ENCODE measurements at regions not wholly inside any gene's neighbourhood (a gene's known extent, or its start where the extent isn't known, plus 50 kb on each side); places are given as distances from the start of the nearest gene placed in this dataset.
A peak's percentile ranks its signal among the peaks of the same experiment; 100 is the strongest.

DNA sequence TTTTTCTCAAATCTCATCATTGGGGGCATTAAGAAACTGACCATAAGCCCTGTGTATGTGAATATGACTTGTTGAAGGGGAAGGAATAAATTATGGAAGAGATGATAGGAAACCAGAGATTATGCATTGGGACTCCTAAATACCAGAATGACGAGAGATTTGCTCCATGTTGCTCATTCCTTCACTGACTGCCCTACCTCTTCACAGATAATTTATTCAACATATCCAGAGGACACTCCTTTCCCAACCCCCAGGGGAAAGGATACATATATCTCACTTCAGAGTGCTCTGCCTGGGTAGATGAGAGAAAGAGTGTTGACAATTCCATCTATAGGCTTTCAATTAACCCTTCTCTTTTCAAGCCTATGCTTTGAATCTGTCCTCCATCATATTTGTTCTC, 145.3 kb upstream of the RHOBTB1 start:
- no peak for DNase-seq (ENCODE audit: low spot score)

DNA sequence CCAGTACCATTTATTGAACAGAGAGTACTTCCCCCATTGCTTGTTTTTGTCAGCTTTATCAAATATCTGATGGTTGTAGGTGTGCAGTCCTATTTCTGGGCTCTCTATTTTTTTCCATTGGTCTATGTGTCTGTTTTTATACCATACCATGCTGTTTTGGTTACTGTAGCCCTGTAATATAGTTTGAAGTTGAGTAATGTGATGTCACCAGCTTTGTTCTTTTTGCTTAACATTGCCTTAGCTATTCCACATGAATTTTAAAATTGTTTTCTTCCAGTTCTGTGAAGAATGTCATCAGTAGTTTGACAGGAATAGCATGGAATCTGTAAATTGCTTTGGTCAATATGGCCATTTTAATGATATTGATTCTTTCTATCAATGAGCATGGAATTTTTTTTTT, 140.5 kb upstream of the RHOBTB1 start:
- no peak for DNase-seq (ENCODE audit: low spot score)

- DNase-seq (ENCODE audit: low spot score) = no peak
These were observed 137.3 kb upstream of the RHOBTB1 start for GRCh38 chr10:61081301-61081700.

GRCh38 chr10:61078542-61079275, 134.7 kb upstream of the RHOBTB1 start:
- peak; percentile 44 for DNase-seq (ENCODE audit: low spot score)

GRCh38 chr10:61076572-61077114, 132.7 kb upstream of the RHOBTB1 start:
- no peak for DNase-seq (ENCODE audit: low spot score)

- DNase-seq (ENCODE audit: low spot score) = no peak
These were observed 129.4 kb upstream of the RHOBTB1 start for GRCh38 chr10:61073391-61073790.

GRCh38 chr10:61071580-61071979, 127.6 kb upstream of the RHOBTB1 start:
- DNase-seq (ENCODE audit: low spot score) = no peak

DNA sequence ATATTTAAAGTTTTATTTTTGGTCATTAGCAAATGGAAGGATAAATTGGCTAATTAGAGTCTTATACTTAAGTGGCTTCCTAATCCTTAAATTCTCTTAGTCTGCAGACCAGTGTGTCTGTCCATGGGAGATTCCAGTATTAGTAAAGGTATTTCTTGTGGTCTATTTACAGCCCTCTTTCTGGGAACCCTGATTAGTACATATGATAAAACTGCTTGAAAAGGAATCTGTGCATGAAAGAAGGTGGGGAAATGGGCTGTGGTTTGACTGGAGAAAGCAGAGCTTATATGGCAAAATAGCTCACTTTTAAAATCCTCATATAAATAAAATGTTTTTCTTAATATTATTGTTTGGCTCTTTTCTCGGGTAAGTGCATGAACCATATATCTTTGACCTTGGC, 124.5 kb upstream of the RHOBTB1 start:
- no peak for DNase-seq (ENCODE audit: low spot score)

- DNase-seq (ENCODE audit: low spot score) = no peak
These were observed 123.8 kb upstream of the RHOBTB1 start for GRCh38 chr10:61067671-61068336.

GRCh38 chr10:61066661-61067344, 122.8 kb upstream of the RHOBTB1 start:
- DNase-seq (ENCODE audit: low spot score) = no peak

GRCh38 chr10:61065051-61065450, 121.1 kb upstream of the RHOBTB1 start:
- no peak for DNase-seq (ENCODE audit: low spot score)

GRCh38 chr10:61064356-61064755, 120.4 kb upstream of the RHOBTB1 start:
- no peak for DNase-seq (ENCODE audit: low spot score)

DNA sequence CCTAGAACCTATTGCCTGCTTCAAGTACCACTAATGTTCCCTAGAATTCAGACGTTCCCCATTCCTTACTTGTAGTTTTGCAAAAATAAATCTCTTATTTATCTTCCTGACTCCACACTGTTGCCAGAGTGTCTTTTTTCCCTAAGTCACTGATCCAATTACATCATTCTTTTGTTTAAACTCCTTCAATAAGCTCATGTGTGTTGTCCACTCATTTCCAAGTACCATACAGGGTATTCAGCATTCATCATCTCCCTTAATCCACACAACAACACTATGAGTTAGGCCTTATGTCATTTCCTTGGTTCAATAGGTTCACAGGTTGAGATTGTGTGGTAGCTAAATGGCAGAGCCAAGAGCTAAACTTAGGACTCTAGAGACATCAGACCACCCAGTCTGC, 119.9 kb upstream of the RHOBTB1 start:
- no peak for DNase-seq (ENCODE audit: low spot score)

GRCh38 chr10:61063034-61063433, 119.0 kb upstream of the RHOBTB1 start:
- peak; percentile 60 for DNase-seq (ENCODE audit: low spot score)

DNA sequence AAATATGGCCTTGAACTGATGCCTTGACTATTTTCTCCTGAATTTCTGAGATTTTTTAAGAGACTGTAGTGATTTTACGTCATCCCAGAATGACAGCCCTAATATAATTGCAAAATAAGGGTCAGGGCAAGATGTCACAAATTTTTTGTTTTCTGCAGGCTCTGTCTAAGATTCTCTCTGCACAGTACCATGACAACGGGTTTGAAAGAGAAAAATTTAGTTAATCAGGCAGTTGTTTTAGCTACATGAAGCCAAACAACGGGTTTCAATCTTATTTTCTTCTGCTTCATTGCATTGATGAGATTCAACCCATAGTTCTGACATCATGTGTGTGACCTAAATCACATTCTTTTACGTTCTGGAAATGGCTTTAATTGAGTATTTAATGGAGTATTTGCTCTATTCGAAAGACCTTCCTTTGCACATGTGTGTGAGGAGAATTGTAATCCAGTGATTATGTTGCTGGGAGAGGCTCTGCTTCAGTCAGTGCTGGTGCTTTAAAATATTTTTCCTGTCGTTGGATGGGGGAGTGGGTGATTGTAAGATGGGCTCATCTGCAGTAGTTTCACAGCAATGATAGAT, 118.0 kb upstream of the RHOBTB1 start:
- DNase-seq (ENCODE audit: low spot score) = no peak

DNA sequence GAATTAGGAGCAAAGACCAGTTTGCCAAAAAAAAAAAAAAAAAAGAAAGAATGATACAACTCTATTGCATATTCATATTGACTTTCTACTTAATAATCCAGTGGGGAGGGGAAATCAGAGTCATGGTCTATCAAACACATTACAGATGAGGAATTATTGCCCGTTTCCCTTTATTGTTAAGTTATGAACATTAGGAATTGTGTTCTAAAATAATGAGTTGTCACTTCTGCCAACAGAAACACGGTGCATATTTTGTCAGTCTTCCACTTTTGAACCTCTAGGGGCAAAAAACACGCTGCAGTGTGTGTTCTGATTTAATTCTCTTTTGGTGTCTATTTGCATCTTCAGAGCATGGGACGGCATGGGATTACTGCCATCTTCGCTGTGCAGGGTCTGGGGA, 115.7 kb upstream of the RHOBTB1 start:
- no peak for DNase-seq (ENCODE audit: low spot score)

DNA sequence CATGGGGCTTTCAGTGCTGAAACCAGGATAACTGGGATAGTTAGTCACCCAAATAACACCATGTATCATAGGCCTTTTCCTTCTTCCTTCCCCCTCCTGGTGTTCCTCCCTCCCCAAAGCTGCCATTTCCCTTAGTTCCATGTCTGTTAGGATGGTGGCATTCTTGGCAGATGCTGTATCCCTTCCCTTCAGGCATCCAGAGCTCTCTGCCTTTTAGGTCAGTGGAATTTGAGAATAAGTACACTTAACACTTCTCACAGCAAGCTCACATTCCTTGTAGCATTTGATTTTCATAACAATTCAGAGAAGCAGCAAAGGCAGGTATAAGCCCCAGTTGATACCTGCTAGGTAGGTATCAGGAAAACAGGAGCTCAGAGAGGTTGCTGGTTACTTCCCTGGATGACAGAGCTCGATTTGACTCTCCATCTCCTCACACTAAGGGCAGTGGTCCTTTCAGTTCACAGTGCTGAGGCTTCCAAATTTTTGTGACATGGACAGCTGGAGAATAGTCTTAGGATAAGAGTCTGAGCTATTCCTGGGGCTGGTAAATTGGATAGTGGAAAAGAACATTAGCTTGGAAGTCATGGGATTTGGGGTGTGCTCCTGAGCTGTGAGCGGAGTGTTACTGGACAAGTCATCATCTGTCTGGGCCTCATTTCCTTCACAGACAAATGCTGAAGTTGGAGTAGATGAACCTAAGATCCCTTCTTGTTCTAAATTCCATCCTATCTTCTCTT, 108.7 kb upstream of the RHOBTB1 start:
- no peak for DNase-seq (ENCODE audit: low spot score)

DNA sequence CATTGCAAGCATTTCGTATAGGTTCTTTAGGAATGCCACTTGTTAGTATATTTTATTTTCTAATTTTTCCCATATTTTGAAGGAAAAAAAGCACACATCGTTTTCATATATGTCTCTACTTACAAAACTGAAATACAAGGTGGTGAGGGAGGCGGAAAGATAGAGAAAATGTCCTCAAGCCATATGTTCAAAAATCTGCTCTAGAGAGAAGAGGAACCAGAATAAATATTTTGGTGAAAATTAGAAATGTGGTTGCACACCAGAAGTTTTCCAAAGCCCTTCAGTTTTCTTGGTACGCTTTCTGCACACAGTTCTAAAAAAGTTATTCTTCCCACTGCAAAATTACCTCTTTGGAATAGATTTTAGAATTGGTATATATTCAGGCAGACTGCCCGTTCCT, 107.4 kb upstream of the RHOBTB1 start:
- DNase-seq (ENCODE audit: low spot score) = no peak

DNA sequence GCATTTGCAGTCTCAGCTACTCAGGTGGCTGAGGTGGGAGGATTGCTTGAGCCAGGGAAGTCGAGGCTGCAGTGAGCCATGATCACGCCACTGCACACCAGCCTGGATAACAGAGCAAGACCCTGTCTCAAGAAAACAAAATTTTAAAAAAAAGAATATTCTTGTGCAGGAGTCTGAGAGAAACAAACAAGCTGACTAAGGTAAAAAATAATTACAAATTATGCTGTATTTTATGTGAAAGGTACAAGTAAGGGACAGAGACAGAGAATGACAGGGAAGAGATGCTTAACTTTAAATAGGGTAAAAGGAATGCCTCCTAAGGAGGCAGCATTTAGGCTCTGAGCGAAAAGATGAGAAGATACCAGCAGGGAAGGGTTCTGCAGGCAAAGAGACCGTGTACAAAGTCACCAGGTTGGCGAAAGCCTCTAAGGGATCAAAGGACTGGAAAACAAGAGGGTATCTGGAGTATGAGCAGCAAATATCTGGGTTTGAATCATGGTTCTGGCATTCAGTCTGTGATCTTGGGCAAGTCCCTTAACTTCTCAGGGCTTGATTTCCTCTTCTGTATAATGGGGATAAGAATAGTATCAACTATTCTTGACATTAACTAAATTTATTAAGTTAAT, 106.2 kb upstream of the RHOBTB1 start:
- no peak for DNase-seq (ENCODE audit: low spot score)

DNA sequence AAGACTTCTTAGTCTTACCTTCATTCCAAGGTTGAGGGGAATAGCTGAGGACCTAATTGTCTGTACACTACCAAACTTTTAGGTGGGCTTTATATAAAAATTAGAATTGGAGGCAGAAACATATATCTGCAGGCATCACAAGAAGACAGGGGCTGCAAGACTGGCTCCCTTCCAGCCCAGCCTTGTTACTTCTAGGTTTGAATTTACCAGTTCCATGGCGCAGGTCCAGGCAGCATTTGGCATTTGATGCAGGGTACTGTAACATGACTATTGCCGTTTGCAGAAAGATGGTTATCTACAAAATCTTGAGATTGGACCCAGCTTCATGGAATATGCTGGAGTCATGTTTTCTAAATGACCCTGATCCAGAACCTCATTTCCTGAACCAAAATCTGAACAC, 105.4 kb upstream of the RHOBTB1 start:
- no peak for DNase-seq (ENCODE audit: low spot score)

GRCh38 chr10:61047788-61048560, 104.0 kb upstream of the RHOBTB1 start:
- no peak for DNase-seq (ENCODE audit: low spot score)

All from AG20443 (cell line).